Uterus (tissue), 3 donors: ENCODE measurements at regions not wholly inside any gene's neighbourhood (a gene's known extent, or its start where the extent isn't known, plus 50 kb on each side); places are given as distances from the start of the nearest gene placed in this dataset.

Source experiments
- DNase-seq, 2 donors: peaks; one replicate each; pipeline ENCODE4 v3.0.0-alpha.2; 2019 to 2020
- H3K27ac ChIP-seq, 2 donors: fragments of 200-600 bp; sonication (generic); 1 replicate in 1 of 2; 2 replicates in 1 of 2; pipeline ENCODE4 v1.5.1; 2016 to 2018
- H3K27me3 ChIP-seq, 2 donors: fragments of 200-600 bp; sonication (generic); one replicate each; pipeline ENCODE4 v1.5.1; 2018 to 2019; ENCODE audit warnings: control low read depth in 1 of 2
- H3K36me3 ChIP-seq, 2 donors: fragments of 200-600 bp; sonication (generic); one replicate each; pipeline ENCODE4 v1.5.1; 2019; ENCODE audit warnings: control low read depth in 1 of 2
- H3K4me1 ChIP-seq, 2 donors: fragments of 200-600 bp; sonication (generic); one replicate each; pipeline ENCODE4 v1.5.1; 2018 to 2019; ENCODE audit warnings: control low read depth in 1 of 2
- H3K4me3 ChIP-seq, 2 donors: fragments of 200-600 bp; sonication (generic); 1 replicate in 1 of 2; 2 replicates in 1 of 2; pipeline ENCODE4 v1.5.1; 2018 to 2019; ENCODE audit warnings: mild to moderate bottlenecking in 1 of 2
- H3K9me3 ChIP-seq, 2 donors: fragments of 200-600 bp; sonication (generic); one replicate each; pipeline ENCODE4 v1.5.1; 2019; ENCODE audit warnings: control low read depth in 1 of 2
- POLR2A ChIP-seq, 2 donors: fragments of 450-650 bp; IDR thresholded peaks; one replicate each; pipeline ENCODE4 v1.6.1; 2016; ENCODE audit warnings: antibody characterized with exemption in 2 of 2, mild to moderate bottlenecking in 1 of 2, moderate library complexity in 1 of 2
- intact Hi-C: fragments of 100-400 bp; cut with DNase I; formaldehyde crosslinking; loops from one replicate; pipeline ENCODE4 v1.15.1; 2023; ENCODE audit warnings: low total_unique reads
- TF ChIP-seq, protein P1 (sequence below), 4 experiments: fragments of 200-600 bp in 2 of 4; fragments of 450-650 bp in 2 of 4; sonication (generic) in 2 of 4; IDR thresholded peaks; one replicate each; pipeline ENCODE4 v1.5.1; 2016 to 2019; ENCODE audit warnings: antibody characterized with exemption in 4 of 4, mild to moderate bottlenecking in 2 of 4, moderate library complexity in 1 of 4
- donor health status: DM: yes; HTN: yes; CAD: no.

DNA sequence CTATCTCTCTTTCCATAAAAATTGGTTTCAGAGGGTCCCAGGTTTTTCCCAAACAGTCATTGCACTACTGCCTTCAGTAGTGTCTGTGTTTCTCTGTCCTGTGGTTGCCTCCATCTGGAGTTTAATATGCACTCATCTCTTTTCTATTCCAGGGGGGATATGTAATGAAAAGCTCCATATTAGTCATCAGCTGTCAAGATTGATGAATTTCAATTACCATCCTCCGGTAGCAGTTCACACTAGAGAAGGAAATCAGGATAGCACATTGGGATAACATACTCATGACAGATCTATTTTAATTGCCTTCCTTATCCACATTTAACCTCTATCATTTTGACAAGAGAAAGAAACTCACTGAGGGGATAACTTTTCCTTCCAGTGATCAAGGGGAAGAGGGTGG is 589.0 kb upstream of the SEL1L start:
- TF ChIP-seq, protein P1, sequence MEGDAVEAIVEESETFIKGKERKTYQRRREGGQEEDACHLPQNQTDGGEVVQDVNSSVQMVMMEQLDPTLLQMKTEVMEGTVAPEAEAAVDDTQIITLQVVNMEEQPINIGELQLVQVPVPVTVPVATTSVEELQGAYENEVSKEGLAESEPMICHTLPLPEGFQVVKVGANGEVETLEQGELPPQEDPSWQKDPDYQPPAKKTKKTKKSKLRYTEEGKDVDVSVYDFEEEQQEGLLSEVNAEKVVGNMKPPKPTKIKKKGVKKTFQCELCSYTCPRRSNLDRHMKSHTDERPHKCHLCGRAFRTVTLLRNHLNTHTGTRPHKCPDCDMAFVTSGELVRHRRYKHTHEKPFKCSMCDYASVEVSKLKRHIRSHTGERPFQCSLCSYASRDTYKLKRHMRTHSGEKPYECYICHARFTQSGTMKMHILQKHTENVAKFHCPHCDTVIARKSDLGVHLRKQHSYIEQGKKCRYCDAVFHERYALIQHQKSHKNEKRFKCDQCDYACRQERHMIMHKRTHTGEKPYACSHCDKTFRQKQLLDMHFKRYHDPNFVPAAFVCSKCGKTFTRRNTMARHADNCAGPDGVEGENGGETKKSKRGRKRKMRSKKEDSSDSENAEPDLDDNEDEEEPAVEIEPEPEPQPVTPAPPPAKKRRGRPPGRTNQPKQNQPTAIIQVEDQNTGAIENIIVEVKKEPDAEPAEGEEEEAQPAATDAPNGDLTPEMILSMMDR (IDR thresholded peaks at IDR 0.05) = no peak
- no peak for TF ChIP-seq POLR2A (IDR thresholded peaks at IDR 0.05)
- DNase-seq = no peak
- Histone ChIP-seq H3K36me3 (no peaks in the 10 kb centered on the region), H3K4me3 (no peak overlapping the region), H3K27me3 (no peaks in the 10 kb centered on the region), H3K27ac (no peak overlapping the region), H3K4me1 (no peaks in the 10 kb centered on the region), H3K9me3 (no peaks in the 10 kb centered on the region)
- intact Hi-C loops = no loop called here

DNA sequence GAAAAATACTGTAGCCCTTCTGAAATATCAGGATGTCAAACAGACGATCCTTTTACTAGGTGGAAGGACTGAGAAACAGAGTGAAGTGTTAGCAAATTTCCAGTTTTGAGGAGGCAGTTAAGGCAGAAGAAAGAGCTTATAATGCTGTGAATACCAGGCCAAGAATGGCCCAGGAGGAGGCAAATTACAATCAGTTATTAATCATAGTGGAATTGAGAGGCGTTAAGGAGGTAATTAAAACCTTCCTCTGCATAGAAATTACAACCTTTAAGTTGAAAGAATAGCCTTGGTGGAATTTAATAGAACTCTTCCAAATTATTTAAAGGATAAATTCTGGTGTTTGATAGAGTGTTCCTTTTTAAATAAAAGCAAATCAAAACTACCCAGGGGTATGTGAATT is 590.9 kb upstream of the SEL1L start:
- Histone ChIP-seq H3K27me3 (no peaks in the 10 kb centered on the region), H3K27ac (no peak overlapping the region), H3K9me3 (no peaks in the 10 kb centered on the region), H3K4me1 (no peaks in the 10 kb centered on the region), H3K36me3 (no peaks in the 10 kb centered on the region), H3K4me3 (no peak overlapping the region)
- no peak for DNase-seq
- intact Hi-C loops = no loop called here
- TF ChIP-seq, protein P1 (IDR thresholded peaks at IDR 0.05) = no peak
- no peak for TF ChIP-seq POLR2A (IDR thresholded peaks at IDR 0.05)

DNA sequence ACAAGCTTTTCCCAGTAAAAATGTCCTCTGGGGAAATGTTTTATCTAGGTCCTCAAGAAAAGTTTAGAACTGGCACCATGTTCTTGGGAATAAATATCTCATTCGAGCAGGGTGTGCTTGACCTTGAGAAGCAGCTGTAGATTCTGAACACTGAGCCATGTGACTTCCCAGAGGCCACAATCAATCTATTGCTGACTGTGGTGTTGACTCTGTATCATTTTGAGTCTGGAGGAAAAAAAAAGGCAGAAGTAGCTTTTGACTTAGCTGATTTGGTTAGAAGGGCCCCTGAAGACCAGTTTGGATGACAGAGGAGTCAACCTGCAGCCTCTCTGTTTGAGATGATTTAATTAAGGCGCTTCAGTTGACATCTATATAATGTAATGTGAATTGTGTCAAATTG is 592.4 kb upstream of the SEL1L start:
- Histone ChIP-seq H3K27me3 (no peaks in the 10 kb centered on the region), H3K4me1 (no peaks in the 10 kb centered on the region), H3K36me3 (no peaks in the 10 kb centered on the region), H3K27ac (no peak overlapping the region), H3K4me3 (no peak overlapping the region), H3K9me3 (no peaks in the 10 kb centered on the region)
- DNase-seq = no peak
- intact Hi-C loops = no loop called here
- no peak for TF ChIP-seq POLR2A (IDR thresholded peaks at IDR 0.05)
- TF ChIP-seq, protein P1 (IDR thresholded peaks at IDR 0.05) = no peak

DNA sequence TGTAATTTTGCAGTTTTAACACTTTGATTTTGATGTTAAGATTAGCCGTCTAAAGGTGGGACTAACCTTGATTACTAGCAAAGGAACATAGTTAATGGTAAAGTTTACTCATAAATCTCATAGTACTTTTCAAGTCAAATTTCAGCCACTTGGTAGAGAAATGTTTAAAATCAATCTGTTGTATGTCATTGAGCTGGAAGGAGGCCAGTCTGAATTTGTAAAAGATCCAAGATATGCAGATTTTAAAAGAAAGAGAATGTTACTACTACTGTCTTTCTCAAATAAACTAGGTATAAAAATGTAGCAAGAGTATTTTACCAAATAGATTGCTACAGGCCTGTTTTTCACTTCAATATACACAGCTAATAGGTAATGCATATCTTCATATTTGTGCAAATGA is 600.8 kb upstream of the SEL1L start:
- TF ChIP-seq POLR2A (IDR thresholded peaks at IDR 0.05) = no peak
- TF ChIP-seq, protein P1 (IDR thresholded peaks at IDR 0.05) = no peak
- no peak overlapping the region for H3K4me3 ChIP-seq
- no peaks in the 10 kb centered on the region for H3K4me1 ChIP-seq
- no peaks in the 10 kb centered on the region for H3K27me3 ChIP-seq
- no peaks in the 10 kb centered on the region for H3K9me3 ChIP-seq
- no peak overlapping the region for H3K27ac ChIP-seq
- intact Hi-C loops = no loop called here
- no peak for DNase-seq
- H3K36me3 ChIP-seq = no peaks in the 10 kb centered on the region

DNA sequence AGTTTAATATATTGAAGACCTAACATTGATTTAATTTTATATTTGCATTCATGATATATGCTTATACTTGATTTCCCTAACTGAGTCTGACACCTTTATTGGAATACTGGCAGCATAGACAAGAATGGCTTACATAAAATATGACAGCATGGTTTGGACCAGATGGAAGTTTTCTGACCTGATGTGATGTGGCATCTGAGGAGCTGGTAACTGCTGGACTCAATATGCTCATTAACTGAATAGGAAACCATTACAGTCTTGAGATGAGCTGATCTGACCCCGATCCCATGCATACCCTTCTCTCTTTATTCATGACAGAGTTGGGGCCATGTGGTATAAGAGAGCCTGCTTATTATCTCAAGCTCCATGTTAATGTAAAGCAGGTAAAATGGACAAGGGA is 604.8 kb upstream of the SEL1L start:
- no peaks in the 10 kb centered on the region for H3K4me1 ChIP-seq
- no peaks in the 10 kb centered on the region for H3K9me3 ChIP-seq
- no peaks in the 10 kb centered on the region for H3K27me3 ChIP-seq
- intact Hi-C loops = no loop called here
- no peak for DNase-seq
- TF ChIP-seq, protein P1 (IDR thresholded peaks at IDR 0.05) = no peak
- no peak for TF ChIP-seq POLR2A (IDR thresholded peaks at IDR 0.05)
- H3K27ac ChIP-seq = no peak overlapping the region
- H3K36me3 ChIP-seq = no peaks in the 10 kb centered on the region
- no peak overlapping the region for H3K4me3 ChIP-seq
